Neuronal stem cell (in vitro differentiated cells): ENCODE measurements at regions not wholly inside any gene's neighbourhood (a gene's known extent, or its start where the extent isn't known, plus 50 kb on each side); places are given as distances from the start of the nearest gene placed in this dataset.
"Not testable (repeated sequence)": the region's sequence is repeated elsewhere in the genome, so short reads cannot be mapped to it uniquely, and the experiment has no call there.

Experiments
- DNase-seq: peaks from one replicate; pipeline ENCODE4 v3.0.0-alpha.2; 2013; ENCODE audit warnings: low spot score
- H2AFZ ChIP-seq: one replicate; pipeline ENCODE4 v1.6.1; 2013; ENCODE audit warnings: mild to moderate bottlenecking, low read length, inconsistent platforms
- H2AK5ac ChIP-seq: 2 replicates; pipeline ENCODE4 v1.6.1; 2013; ENCODE audit warnings: low read depth, mild to moderate bottlenecking, inconsistent platforms, low read length, moderate library complexity, mixed read lengths
- H2BK120ac ChIP-seq: 2 replicates; pipeline ENCODE4 v1.6.1; 2013; ENCODE audit warnings: low read depth, mild to moderate bottlenecking, inconsistent platforms, low read length, moderate library complexity, mixed read lengths
- H2BK12ac ChIP-seq: one replicate; pipeline ENCODE4 v1.6.1; 2013; ENCODE audit warnings: low read length, inconsistent platforms
- H2BK15ac ChIP-seq: 2 replicates; pipeline ENCODE4 v1.6.1; 2013; ENCODE audit warnings: mild to moderate bottlenecking, low read length, inconsistent platforms, mixed read lengths
- H2BK5ac ChIP-seq: one replicate; pipeline ENCODE4 v1.6.1; 2013; ENCODE audit warnings: inconsistent platforms, mild to moderate bottlenecking, low read length, moderate library complexity
- H3K14ac ChIP-seq: one replicate; pipeline ENCODE4 v1.6.1; 2013; ENCODE audit warnings: low read length, inconsistent platforms
- H3K18ac ChIP-seq: 2 replicates; pipeline ENCODE4 v1.6.1; 2013; ENCODE audit warnings: low read length, inconsistent platforms
- H3K23ac ChIP-seq: 2 replicates; pipeline ENCODE4 v1.6.1; 2013; ENCODE audit warnings: low read depth, mild to moderate bottlenecking, mixed read lengths, low read length, inconsistent platforms; ENCODE audit not compliant: poor library complexity
- H3K27ac ChIP-seq: replicated peaks from 3 replicates; pipeline ENCODE4 v1.5.1; 2013; ENCODE audit warnings: low read length, inconsistent platforms
- H3K27me3 ChIP-seq, 3 experiments: 2 replicates each; pipeline ENCODE4 v1.6.1; 2013; ENCODE audit warnings: low read length in 3 of 3, mild to moderate bottlenecking in 2 of 3, inconsistent platforms in 1 of 3, low read depth in 1 of 3, mixed read lengths in 1 of 3, moderate library complexity in 1 of 3; ENCODE audit not compliant: control insufficient read depth in 3 of 3, insufficient read depth in 3 of 3
- H3K36me3 ChIP-seq, 2 donors: replicated peaks in 1 of 2; 2 replicates each; pipeline ENCODE4 v1.6.1; 2013; ENCODE audit warnings: low read length in 2 of 2; ENCODE audit not compliant: control insufficient read depth in 2 of 2, insufficient read depth in 2 of 2
- H3K4ac ChIP-seq: 2 replicates; pipeline ENCODE4 v1.6.1; 2013; ENCODE audit warnings: inconsistent platforms, mild to moderate bottlenecking, low read length, moderate library complexity
- H3K4me1 ChIP-seq, 2 donors: 1 replicate in 1 of 2; 2 replicates in 1 of 2; pipeline ENCODE4 v1.6.1; 2013; ENCODE audit warnings: low read length in 2 of 2, low read depth in 1 of 2; ENCODE audit not compliant: control insufficient read depth in 2 of 2, insufficient read depth in 1 of 2
- H3K4me2 ChIP-seq: one replicate; pipeline ENCODE4 v1.6.1; 2013; ENCODE audit warnings: mild to moderate bottlenecking, low read length, inconsistent platforms; ENCODE audit not compliant: insufficient read depth, poor library complexity, severe bottlenecking
- H3K4me3 ChIP-seq, 2 donors: 2 replicates each; pipeline ENCODE4 v1.5.1; 2013; ENCODE audit warnings: low read length in 2 of 2, mild to moderate bottlenecking in 2 of 2, inconsistent platforms in 1 of 2, moderate library complexity in 1 of 2
- H3K79me1 ChIP-seq: one replicate; pipeline ENCODE4 v1.6.1; 2013; ENCODE audit warnings: low read depth, mild to moderate bottlenecking, inconsistent platforms, low read length, moderate library complexity
- H3K9ac ChIP-seq: one replicate; pipeline ENCODE4 v1.6.1; 2013; ENCODE audit warnings: mild to moderate bottlenecking, low read depth, low read length, inconsistent platforms; ENCODE audit not compliant: poor library complexity
- H3K9me3 ChIP-seq, 2 donors: replicated peaks in 1 of 2; 2 replicates each; pipeline versions ENCODE3 to v1.6.1; 2013; ENCODE audit warnings: low read length in 2 of 2, mild to moderate bottlenecking in 2 of 2, inconsistent platforms in 1 of 2, low read depth in 1 of 2, mixed read lengths in 1 of 2, moderate library complexity in 1 of 2; ENCODE audit not compliant: control insufficient read depth in 2 of 2, insufficient read depth in 1 of 2
- H4K8ac ChIP-seq: one replicate; pipeline ENCODE4 v1.6.1; 2013; ENCODE audit warnings: low read depth, mild to moderate bottlenecking, inconsistent platforms, low read length, moderate library complexity
- H4K91ac ChIP-seq: one replicate; pipeline ENCODE4 v1.6.1; 2013; ENCODE audit warnings: low read length, low read depth, mild to moderate bottlenecking, inconsistent platforms; ENCODE audit not compliant: poor library complexity
- WGBS, 2 donors: extraction: QIAGEN DNeasy Blood & Tissue Kit; methylation state at CpG; one replicate each; pipeline ENCODE4 v1.1.7; 2013; ENCODE audit warnings: missing lambda C conversion rate in 2 of 2, mixed read lengths in 1 of 2; ENCODE audit not compliant: insufficient read length in 2 of 2, insufficient replicate concordance in 1 of 2; ENCODE audit errors: extremely low coverage in 2 of 2; 5-methylcytosine and 5-hydroxymethylcytosine counted together

- Histone ChIP-seq H3K9ac (no peak overlapping the region), H3K23ac (no peak overlapping the region), H3K18ac (no peak overlapping the region), H2BK12ac (no peak overlapping the region), H3K4me3 (no peak overlapping the region), H3K79me1 (no peaks in the 10 kb centered on the region), H4K8ac (no peak overlapping the region), H2BK15ac (no peak overlapping the region), H3K27me3 (no peaks in the 10 kb centered on the region), H3K27ac (no peak overlapping the region), H3K9me3 (no peaks in the 10 kb centered on the region), H3K14ac (no peak overlapping the region), H3K4me2 (no peak overlapping the region), H2AFZ (no peak overlapping the region), H2AK5ac (no peak overlapping the region), H3K36me3 (no peaks in the 10 kb centered on the region), H4K91ac (no peak overlapping the region), H2BK5ac (no peak overlapping the region), H2BK120ac (no peak overlapping the region), H3K4ac (no peak overlapping the region), H3K4me1 (no peaks in the 10 kb centered on the region)
- no CpG with 5 or more reads among the region's 3 CpGs for WGBS, 2 donors
- DNase-seq, result no peak
These were observed 1606.2 kb upstream of the PCDH7 start for GRCh38 chr4:29113960-29114359.

DNA sequence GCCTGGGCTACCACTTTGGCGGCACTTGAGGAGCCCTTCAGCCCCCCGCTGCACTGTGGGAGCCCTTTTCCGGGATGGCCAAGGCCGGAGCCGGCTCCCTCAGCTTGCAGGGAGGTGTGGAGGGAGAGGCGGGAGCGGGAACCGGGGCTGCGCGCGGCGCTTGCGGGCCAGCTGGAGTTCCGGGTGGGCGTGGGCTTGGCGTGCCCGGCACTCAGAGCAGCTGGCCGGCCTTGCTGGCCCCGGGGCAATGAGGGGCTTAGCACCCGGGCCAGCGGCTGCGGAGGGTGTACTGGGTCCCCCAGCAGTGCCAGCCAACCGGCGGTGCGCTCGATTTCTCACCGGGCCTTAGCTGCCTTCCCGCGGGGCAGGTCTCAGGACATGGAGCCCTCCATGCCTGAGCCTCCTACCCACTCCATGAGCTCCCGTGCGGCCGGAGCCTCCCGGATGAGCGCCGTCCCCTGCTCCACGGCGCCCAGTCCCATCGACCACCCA, 1602.9 kb upstream of the PCDH7 start:
- no CpG with 5 or more reads among the region's 38 CpGs for WGBS, 2 donors
- not testable (repeated sequence) for H4K91ac ChIP-seq, H3K14ac ChIP-seq, H2BK15ac ChIP-seq, DNase-seq, H3K27ac ChIP-seq, H3K4ac ChIP-seq, H3K18ac ChIP-seq, H3K23ac ChIP-seq, H3K9me3 ChIP-seq, H2AK5ac ChIP-seq, H3K36me3 ChIP-seq, H3K4me2 ChIP-seq, H2BK12ac ChIP-seq, H3K79me1 ChIP-seq, H3K4me3 ChIP-seq, H2BK120ac ChIP-seq, H3K9ac ChIP-seq, H2BK5ac ChIP-seq, H2AFZ ChIP-seq, H3K27me3 ChIP-seq, H3K4me1 ChIP-seq
- H4K8ac ChIP-seq, result peak overlapping the region; percentile 65

- no CpG with 5 or more reads among the region's 4 CpGs for WGBS, 2 donors
- Histone ChIP-seq H3K14ac (no peak overlapping the region), H2AK5ac (no peak overlapping the region), H2BK120ac (no peak overlapping the region), H3K4me2 (no peak overlapping the region), H4K91ac (no peak overlapping the region), H2BK15ac (no peak overlapping the region), H4K8ac (no peak overlapping the region), H3K4me3 (no peak overlapping the region), H3K23ac (no peak overlapping the region), H3K4me1 (peaks cover 0 to 1% of the 10 kb centered on the region in 2 donors), H3K18ac (no peak overlapping the region), H3K79me1 (no peaks in the 10 kb centered on the region), H3K36me3 (no peaks in the 10 kb centered on the region), H2BK12ac (no peak overlapping the region), H2AFZ (no peak overlapping the region), H3K9ac (no peak overlapping the region), H3K9me3 (no peaks in the 10 kb centered on the region), H3K27ac (no peak overlapping the region), H3K4ac (no peak overlapping the region), H2BK5ac (no peak overlapping the region), H3K27me3 (no peaks in the 10 kb centered on the region)
- DNase-seq, result no peak
These were observed 1598.6 kb upstream of the PCDH7 start for GRCh38 chr4:29121586-29121985.

- no CpG with 5 or more reads among the region's 1 CpG for WGBS, 2 donors
- Histone ChIP-seq H2BK12ac (no peak overlapping the region), H2BK5ac (no peak overlapping the region), H3K36me3 (no peaks in the 10 kb centered on the region), H3K27me3 (no peaks in the 10 kb centered on the region), H3K9me3 (peaks cover 0 to 2% of the 10 kb centered on the region in 2 donors), H3K79me1 (no peaks in the 10 kb centered on the region), H3K27ac (no peak overlapping the region), H3K23ac (no peak overlapping the region), H2AK5ac (no peak overlapping the region), H3K9ac (no peak overlapping the region), H2BK15ac (no peak overlapping the region), H3K18ac (no peak overlapping the region), H3K14ac (no peak overlapping the region), H2BK120ac (no peak overlapping the region), H4K91ac (no peak overlapping the region), H3K4ac (no peak overlapping the region), H4K8ac (no peak overlapping the region), H3K4me3 (no peak overlapping the region), H3K4me1 (no peaks in the 10 kb centered on the region), H3K4me2 (no peak overlapping the region), H2AFZ (no peak overlapping the region)
- no peak for DNase-seq
These were observed 1591.4 kb upstream of the PCDH7 start for GRCh38 chr4:29128810-29129209.
